C4-2B (cell line): ENCODE measurements at regions not wholly inside any gene's neighbourhood (a gene's known extent, or its start where the extent isn't known, plus 50 kb on each side); places are given as distances from the start of the nearest gene placed in this dataset.
"Not testable (repeated sequence)": the region's sequence is repeated elsewhere in the genome, so short reads cannot be mapped to it uniquely, and the experiment has no call there.

Source experiments
- H3K27ac ChIP-seq: fragments of 450-650 bp; 2 replicates; pipeline ENCODE4 v1.5.1; 2017
- CTCF ChIP-seq: fragments of 450-650 bp; conservative IDR thresholded peaks from 2 replicates; pipeline ENCODE4 v1.5.1; 2017; ENCODE audit warnings: mild to moderate bottlenecking
- ZFX ChIP-seq: fragments of 450-650 bp; IDR thresholded peaks from 2 replicates; pipeline ENCODE4 v1.6.1; 2017

DNA sequence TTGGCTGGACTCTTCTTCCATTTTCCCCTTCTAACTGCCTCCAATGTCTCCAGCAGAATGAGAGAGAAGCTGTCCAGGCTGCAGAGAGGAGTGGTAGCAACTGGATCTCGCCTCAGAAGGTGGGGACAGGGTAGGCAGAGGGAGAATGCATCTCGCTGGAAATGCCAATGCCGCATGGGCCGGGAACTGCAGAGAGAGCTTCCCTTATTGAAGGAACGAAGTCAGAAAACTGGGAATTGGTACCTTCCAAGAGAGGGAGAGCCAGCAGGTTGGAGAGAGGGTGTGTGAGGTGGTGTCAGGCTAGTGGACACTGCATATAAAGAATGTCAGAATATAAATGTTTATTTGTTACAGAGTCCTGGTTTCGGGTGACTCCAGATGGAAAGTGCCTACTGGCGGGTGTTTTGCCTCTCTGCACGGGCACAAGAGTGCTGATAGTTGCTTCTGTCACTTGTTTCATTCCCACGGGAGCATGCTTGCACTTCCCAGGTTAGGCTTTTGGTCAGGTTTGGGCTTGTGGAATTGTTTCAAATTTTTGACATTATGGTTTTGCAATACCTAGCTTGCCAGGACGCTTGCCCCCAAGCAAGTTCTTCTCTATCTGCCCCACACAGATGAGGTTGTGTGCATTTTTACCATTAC, 156.8 kb upstream of the STS start:
- TF ChIP-seq CTCF (no peak), ZFX (no peak)

DNA sequence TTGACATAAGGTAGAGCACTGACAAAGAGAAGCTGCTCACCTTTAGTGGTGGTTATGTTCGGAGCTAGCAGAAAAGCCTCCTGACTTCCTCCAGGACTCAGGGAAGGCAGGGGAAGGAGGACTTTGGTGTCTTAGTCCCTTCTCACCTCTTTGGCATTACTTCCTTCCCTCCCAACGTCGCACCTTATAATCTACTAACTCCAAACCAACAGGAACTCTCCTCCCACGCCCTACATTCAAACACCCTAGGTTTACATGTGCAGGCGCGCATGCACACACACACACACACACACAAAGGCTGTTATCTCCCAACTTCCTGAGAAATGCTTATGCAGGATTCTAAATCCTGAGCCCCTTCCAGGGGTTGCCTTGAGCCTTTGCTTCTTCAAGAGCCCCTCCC, 157.7 kb upstream of the STS start:
- TF ChIP-seq ZFX (no peak), CTCF (no peak)
- H3K27ac ChIP-seq = no peak overlapping the region

More for the DNA sequence above, 156.8 kb upstream of the STS start:
- H3K27ac ChIP-seq = no peak overlapping the region

- not testable (repeated sequence) for H3K27ac ChIP-seq
These were observed 158.8 kb upstream of the STS start for GRCh38 chrX:6988694-6989093.

DNA sequence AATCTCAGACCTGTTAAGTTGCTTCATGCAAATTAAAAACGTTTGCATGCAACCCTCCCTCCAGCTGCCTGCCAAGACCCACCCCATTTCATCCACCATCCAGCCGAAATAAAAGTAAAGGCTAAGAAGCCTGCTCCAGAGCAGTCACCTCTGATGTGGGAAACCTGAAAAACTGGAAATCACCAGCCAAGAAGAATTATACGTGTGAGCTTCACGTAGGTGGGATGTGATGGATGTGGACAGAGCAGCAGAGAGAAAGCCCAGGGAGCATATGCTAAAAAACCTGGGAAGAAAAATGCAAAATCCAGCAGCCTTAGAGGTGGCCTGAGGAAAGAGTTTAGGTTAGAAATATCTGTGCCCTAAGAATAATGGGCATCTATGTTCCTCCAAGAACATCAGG, 160.6 kb upstream of the STS start:
- no peak for TF ChIP-seq CTCF
- no peak for TF ChIP-seq ZFX
- H3K27ac ChIP-seq = no peak overlapping the region

DNA sequence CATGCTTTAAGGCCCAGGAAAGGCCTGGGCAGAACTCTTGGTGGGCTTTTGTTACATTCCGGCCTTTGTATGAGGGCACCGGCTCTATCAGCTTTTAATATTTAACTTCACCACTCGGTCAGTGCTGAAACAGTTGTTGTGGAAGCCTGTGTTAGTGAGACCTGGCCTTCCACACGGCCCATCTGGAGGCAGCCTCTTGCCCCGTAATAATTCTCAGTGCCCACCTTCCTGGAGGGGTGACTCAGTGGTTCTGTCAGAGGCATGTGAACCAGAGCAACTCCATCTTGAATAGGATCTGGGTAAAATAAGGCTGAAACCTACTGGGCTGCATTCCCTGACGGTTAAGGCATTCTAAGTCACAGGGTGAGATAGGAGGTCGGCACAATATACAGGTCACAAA, 162.0 kb upstream of the STS start:
- TF ChIP-seq CTCF (no peak), ZFX (no peak)
- H3K27ac ChIP-seq = no peak overlapping the region

DNA sequence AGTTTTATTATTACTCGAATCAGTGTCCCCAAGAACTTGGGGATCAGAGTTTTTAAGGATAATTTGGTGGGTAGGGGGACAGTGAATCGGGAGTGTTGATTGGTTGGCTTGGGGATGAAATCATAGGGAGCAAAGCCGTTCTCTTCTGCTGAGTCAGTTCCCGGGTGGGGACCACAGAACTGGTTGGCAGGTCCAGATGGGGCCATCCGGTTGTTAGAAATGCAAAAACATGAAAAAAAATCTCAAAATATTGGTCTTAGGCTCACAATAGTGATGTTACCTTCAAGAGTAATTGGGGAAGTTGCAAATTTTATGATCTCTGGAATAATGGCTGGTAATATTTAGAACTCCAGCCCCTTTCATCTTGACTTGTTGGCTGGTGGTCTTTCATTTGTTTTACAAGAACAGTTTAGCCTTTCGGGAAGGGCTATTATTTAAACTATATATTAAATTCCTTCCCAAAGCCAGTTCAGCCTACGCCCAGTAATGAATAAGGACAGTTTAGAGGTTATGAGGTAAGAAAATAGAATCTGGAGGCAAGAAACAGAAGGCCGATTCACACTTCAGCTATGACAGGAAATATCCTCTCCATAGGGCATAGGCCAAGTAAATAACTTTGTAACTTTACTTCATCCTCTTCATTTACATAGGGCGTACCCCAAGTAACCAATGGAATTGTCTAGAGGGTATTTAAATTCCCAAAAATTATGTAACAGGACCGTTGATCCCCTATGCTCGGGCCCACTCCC, 164.1 kb upstream of the STS start:
- no peak overlapping the region for H3K27ac ChIP-seq
- TF ChIP-seq CTCF (no peak), ZFX (no peak)

DNA sequence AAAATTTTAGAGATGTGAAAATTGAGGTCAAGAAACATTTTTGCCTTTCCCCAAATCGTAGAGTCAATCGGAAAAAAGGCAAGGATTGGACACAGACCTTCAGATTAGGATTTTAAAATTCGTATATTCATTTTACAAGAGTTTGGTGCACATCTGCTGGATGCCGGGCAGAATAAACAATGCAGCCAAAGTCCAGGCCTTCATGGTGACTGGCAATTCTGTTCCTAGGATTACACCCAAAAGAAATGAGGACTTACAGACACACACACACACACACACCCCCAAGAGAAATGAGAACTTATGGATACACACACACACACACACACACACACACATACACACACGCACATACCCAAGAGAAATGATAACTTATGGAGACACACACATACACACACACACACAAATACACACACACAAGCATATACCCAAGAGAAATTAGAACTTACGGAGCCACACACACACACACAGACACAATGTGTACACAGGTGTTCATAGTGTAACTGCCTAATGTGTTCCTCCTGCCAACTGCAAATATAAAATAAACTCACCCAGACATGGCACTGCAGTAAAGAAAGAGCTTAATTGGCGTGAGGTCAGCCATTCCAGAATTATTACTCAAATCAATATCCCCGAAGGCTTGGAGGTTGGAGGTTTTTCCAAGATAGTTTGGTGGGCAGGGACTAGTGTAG, 165.7 kb upstream of the STS start:
- TF ChIP-seq CTCF (no peak), ZFX (no peak)
- no peak overlapping the region for H3K27ac ChIP-seq
